Mammary epithelial cell (primary cell): ENCODE measurements at regions not wholly inside any gene's neighbourhood (a gene's known extent, or its start where the extent isn't known, plus 50 kb on each side); places are given as distances from the start of the nearest gene placed in this dataset.

Experiments used
- EZH2 ChIP-seq: IDR thresholded peaks from 2 replicates; pipeline ENCODE4 v1.6.1; 2012; ENCODE audit warnings: low read length, inconsistent platforms, borderline replicate concordance
- TF ChIP-seq, protein P1 (sequence below), 2 donors: IDR thresholded peaks in 1 of 2; conservative IDR thresholded peaks in 1 of 2; 2 replicates each; pipeline ENCODE4 v1.5.1; 2011 to 2012; ENCODE audit warnings: inconsistent platforms in 2 of 2, low read length in 2 of 2, mild to moderate bottlenecking in 2 of 2, control low read depth in 1 of 2, low read depth in 1 of 2; ENCODE audit not compliant: insufficient read depth in 1 of 2; ENCODE audit errors: extremely low read depth in 1 of 2

DNA sequence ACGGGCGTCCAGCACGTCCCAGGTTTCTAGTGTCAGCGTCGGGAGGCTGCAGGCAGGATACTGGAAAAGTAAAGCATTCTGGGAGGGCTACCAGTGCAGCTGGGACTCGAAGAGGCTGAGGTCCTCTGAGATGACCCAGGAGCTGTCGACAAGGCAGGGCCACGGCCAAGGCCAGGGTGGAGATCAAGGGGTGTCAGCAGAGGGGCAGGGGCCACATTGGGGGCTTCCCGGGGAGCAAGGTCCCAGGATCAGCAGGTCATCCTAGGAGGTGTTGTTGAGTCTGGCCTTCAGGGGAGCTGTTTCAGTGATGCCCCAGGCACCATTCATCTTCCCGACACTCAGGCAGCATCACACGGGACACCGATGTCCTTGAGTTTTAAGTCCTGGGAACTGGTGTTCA, 377.8 kb upstream of the SFSWAP start:
- TF ChIP-seq, protein P1, sequence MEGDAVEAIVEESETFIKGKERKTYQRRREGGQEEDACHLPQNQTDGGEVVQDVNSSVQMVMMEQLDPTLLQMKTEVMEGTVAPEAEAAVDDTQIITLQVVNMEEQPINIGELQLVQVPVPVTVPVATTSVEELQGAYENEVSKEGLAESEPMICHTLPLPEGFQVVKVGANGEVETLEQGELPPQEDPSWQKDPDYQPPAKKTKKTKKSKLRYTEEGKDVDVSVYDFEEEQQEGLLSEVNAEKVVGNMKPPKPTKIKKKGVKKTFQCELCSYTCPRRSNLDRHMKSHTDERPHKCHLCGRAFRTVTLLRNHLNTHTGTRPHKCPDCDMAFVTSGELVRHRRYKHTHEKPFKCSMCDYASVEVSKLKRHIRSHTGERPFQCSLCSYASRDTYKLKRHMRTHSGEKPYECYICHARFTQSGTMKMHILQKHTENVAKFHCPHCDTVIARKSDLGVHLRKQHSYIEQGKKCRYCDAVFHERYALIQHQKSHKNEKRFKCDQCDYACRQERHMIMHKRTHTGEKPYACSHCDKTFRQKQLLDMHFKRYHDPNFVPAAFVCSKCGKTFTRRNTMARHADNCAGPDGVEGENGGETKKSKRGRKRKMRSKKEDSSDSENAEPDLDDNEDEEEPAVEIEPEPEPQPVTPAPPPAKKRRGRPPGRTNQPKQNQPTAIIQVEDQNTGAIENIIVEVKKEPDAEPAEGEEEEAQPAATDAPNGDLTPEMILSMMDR (conservative IDR thresholded peaks at IDR 0.05 in 1 of 2, IDR thresholded peaks at IDR 0.05 in 1 of 2; ENCODE audit: extremely low read depth in 1 of 2, insufficient read depth in 1 of 2, low read depth in 1 of 2, low read length in 2 of 2): no peak
- no peak for TF ChIP-seq EZH2
